CD14-positive monocyte (primary cell): ENCODE measurements at regions not wholly inside any gene's neighbourhood (a gene's known extent, or its start where the extent isn't known, plus 50 kb on each side); places are given as distances from the start of the nearest gene placed in this dataset.

Source experiments
- DNase-seq, 3 donors: peaks; one replicate each; pipeline ENCODE4 v3.0.0-alpha.2; 2011 to 2022
- H2AFZ ChIP-seq: 2 replicates; pipeline ENCODE4 v1.6.0; 2012; ENCODE audit warnings: mild to moderate bottlenecking, low read depth, low read length, inconsistent platforms; ENCODE audit not compliant: insufficient read depth, poor library complexity, severe bottlenecking
- H3K27ac ChIP-seq, 2 donors: 1 replicate in 1 of 2; 2 replicates in 1 of 2; pipeline ENCODE4 v1.5.1; 2012 to 2013; ENCODE audit warnings: low read length in 2 of 2, control low read depth in 1 of 2, inconsistent platforms in 1 of 2, low read depth in 1 of 2, mild to moderate bottlenecking in 1 of 2
- H3K27me3 ChIP-seq, 2 donors: one replicate each; pipeline versions ENCODE4 v1.6.0 to v1.6.1; 2011 to 2013; ENCODE audit warnings: low read length in 2 of 2; ENCODE audit not compliant: control insufficient read depth in 2 of 2, insufficient read depth in 2 of 2
- H3K36me3 ChIP-seq, 2 donors: replicated peaks in 1 of 2; 1 replicate in 1 of 2; 2 replicates in 1 of 2; pipeline versions ENCODE4 v1.5.1 to v1.6.1; 2012 to 2013; ENCODE audit warnings: low read length in 2 of 2, control low read depth in 1 of 2, inconsistent platforms in 1 of 2, mild to moderate bottlenecking in 1 of 2; ENCODE audit not compliant: insufficient read depth in 2 of 2, control insufficient read depth in 1 of 2
- H3K4me1 ChIP-seq, 2 donors: 1 replicate in 1 of 2; 2 replicates in 1 of 2; pipeline versions ENCODE4 v1.5.1 to v1.6.1; 2012 to 2013; ENCODE audit warnings: low read length in 2 of 2, control low read depth in 1 of 2, inconsistent platforms in 1 of 2, mild to moderate bottlenecking in 1 of 2, moderate library complexity in 1 of 2; ENCODE audit not compliant: insufficient read depth in 2 of 2, control insufficient read depth in 1 of 2
- H3K4me2 ChIP-seq: replicated peaks from 2 replicates; pipeline ENCODE3; 2012; ENCODE audit warnings: low read length, moderate library complexity, mild to moderate bottlenecking; ENCODE audit not compliant: poor library complexity, severe bottlenecking; ENCODE audit errors: extremely low read depth
- H3K4me3 ChIP-seq, 3 experiments: fragments of 200-600 bp in 1 of 3; sonication (generic) in 1 of 3; replicated peaks in 1 of 3; 1 replicate in 2 of 3; 2 replicates in 1 of 3; pipeline ENCODE4 v1.5.1; 2011 to 2013; ENCODE audit warnings: low read length in 3 of 3, mild to moderate bottlenecking in 3 of 3, control low read depth in 2 of 3, low read depth in 2 of 3, inconsistent platforms in 1 of 3, moderate library complexity in 1 of 3
- H3K79me2 ChIP-seq: 2 replicates; pipeline ENCODE4 v1.6.0; 2012; ENCODE audit warnings: mild to moderate bottlenecking, control low read depth, inconsistent platforms, low read length, moderate library complexity; ENCODE audit not compliant: insufficient read depth
- H3K9ac ChIP-seq: 2 replicates; pipeline ENCODE4 v1.6.0; 2017; ENCODE audit warnings: low read length, mild to moderate bottlenecking; ENCODE audit not compliant: insufficient read depth, poor library complexity, severe bottlenecking
- H3K9me3 ChIP-seq, 2 donors: replicated peaks in 1 of 2; 1 replicate in 1 of 2; 2 replicates in 1 of 2; pipeline versions ENCODE4 v1.5.1 to v1.6.1; 2012 to 2013; ENCODE audit warnings: low read length in 2 of 2, control low read depth in 1 of 2; ENCODE audit not compliant: control insufficient read depth in 1 of 2, insufficient read depth in 1 of 2
- H4K20me1 ChIP-seq: 2 replicates; pipeline ENCODE4 v1.6.0; 2012; ENCODE audit warnings: mild to moderate bottlenecking, low read length, control low read depth, moderate library complexity; ENCODE audit not compliant: insufficient read depth
- H3K27ac Mint-ChIP-seq, 7 donors: one replicate each; pipeline ENCODE4 v1.8.0; 2020; ENCODE audit warnings: mild to moderate bottlenecking in 7 of 7, mixed read lengths in 7 of 7, moderate library complexity in 6 of 7, inconsistent platforms in 2 of 7
- H3K27me3 Mint-ChIP-seq, 3 donors: one replicate each; pipeline ENCODE4 v1.8.0; 2021 to 2022; ENCODE audit warnings: low read depth in 3 of 3, mild to moderate bottlenecking in 3 of 3, mixed read lengths in 3 of 3, moderate library complexity in 3 of 3, inconsistent platforms in 1 of 3
- H3K36me3 Mint-ChIP-seq, 2 donors: one replicate each; pipeline ENCODE4 v1.8.0; 2020; ENCODE audit warnings: mixed read lengths in 2 of 2, inconsistent platforms in 1 of 2, mild to moderate bottlenecking in 1 of 2
- H3K4me1 Mint-ChIP-seq: one replicate; pipeline ENCODE4 v1.8.0; 2020; ENCODE audit warnings: mild to moderate bottlenecking, mixed read lengths
- H3K4me3 Mint-ChIP-seq, 2 donors: one replicate each; pipeline ENCODE4 v1.8.0; 2020; ENCODE audit warnings: mild to moderate bottlenecking in 2 of 2, mixed read lengths in 2 of 2, moderate library complexity in 1 of 2
- H3K9me3 Mint-ChIP-seq, 7 donors: one replicate each; pipeline ENCODE4 v1.8.0; 2020 to 2022; ENCODE audit warnings: mixed read lengths in 7 of 7, mild to moderate bottlenecking in 6 of 7, moderate library complexity in 6 of 7, inconsistent platforms in 2 of 7
- WGBS: methylation state at CpG from one replicate; pipeline ENCODE4 v1.1.5; 2013; ENCODE audit warnings: missing lambda C conversion rate; ENCODE audit not compliant: insufficient coverage; 5-methylcytosine and 5-hydroxymethylcytosine counted together
- intact Hi-C, 2 donors: fragments of 100-400 bp; cut with micrococcal nuclease; formaldehyde crosslinking; loops; one replicate each; pipeline versions ENCODE4 v1.15.0 to v1.15.1; 2023
- TF ChIP-seq, protein P1 (sequence below): fragments of 200-600 bp; IDR thresholded peaks from one replicate; pipeline ENCODE4 v1.8.0; 2022; ENCODE audit warnings: antibody characterized with exemption, mild to moderate bottlenecking

DNA sequence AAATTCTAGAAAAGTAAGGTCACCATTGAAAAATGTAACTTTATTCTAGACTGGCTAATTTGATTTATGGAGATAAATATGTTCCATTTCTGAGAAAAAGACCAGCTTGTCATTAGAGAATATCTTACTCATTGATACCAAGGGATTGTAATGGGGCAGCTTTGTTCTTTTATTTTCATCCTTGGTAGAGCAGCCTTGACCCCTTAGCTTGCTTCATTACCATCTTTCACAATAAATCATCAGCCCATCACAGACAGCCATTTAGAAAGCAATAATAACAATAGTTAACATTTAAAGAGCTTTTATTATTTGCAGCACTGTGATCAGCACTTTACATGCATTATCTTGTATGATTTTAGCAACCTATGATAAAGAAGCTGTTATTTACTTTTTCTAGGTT is 253.6 kb downstream of the C3orf38 start:
- no peak overlapping the region for H3K4me3 Mint-ChIP-seq
- peaks cover 0 to 3% (median 0%) of the 10 kb centered on the region in 7 donors for H3K9me3 Mint-ChIP-seq
- no peaks in the 10 kb centered on the region for H3K4me1 ChIP-seq
- DNase-seq: no peak
- no peak overlapping the region for H3K4me2 ChIP-seq
- H4K20me1 ChIP-seq: no peaks in the 10 kb centered on the region
- H3K27me3 ChIP-seq: no peaks in the 10 kb centered on the region
- H3K4me3 ChIP-seq: no peak overlapping the region
- no peaks in the 10 kb centered on the region for H3K4me1 Mint-ChIP-seq
- H3K79me2 ChIP-seq: no peaks in the 10 kb centered on the region
- intact Hi-C loops: no loop called here
- no peak overlapping the region for H2AFZ ChIP-seq
- TF ChIP-seq, protein P1, sequence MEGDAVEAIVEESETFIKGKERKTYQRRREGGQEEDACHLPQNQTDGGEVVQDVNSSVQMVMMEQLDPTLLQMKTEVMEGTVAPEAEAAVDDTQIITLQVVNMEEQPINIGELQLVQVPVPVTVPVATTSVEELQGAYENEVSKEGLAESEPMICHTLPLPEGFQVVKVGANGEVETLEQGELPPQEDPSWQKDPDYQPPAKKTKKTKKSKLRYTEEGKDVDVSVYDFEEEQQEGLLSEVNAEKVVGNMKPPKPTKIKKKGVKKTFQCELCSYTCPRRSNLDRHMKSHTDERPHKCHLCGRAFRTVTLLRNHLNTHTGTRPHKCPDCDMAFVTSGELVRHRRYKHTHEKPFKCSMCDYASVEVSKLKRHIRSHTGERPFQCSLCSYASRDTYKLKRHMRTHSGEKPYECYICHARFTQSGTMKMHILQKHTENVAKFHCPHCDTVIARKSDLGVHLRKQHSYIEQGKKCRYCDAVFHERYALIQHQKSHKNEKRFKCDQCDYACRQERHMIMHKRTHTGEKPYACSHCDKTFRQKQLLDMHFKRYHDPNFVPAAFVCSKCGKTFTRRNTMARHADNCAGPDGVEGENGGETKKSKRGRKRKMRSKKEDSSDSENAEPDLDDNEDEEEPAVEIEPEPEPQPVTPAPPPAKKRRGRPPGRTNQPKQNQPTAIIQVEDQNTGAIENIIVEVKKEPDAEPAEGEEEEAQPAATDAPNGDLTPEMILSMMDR: no peak
- no peak overlapping the region for H3K27ac Mint-ChIP-seq
- no peak overlapping the region for H3K27ac ChIP-seq
- peaks cover 0 to 3% of the 10 kb centered on the region in 2 donors for H3K9me3 ChIP-seq
- H3K27me3 Mint-ChIP-seq: no peaks in the 10 kb centered on the region
- no peaks in the 10 kb centered on the region for H3K36me3 Mint-ChIP-seq
- no peaks in the 10 kb centered on the region for H3K36me3 ChIP-seq
- H3K9ac ChIP-seq: no peak overlapping the region

DNA sequence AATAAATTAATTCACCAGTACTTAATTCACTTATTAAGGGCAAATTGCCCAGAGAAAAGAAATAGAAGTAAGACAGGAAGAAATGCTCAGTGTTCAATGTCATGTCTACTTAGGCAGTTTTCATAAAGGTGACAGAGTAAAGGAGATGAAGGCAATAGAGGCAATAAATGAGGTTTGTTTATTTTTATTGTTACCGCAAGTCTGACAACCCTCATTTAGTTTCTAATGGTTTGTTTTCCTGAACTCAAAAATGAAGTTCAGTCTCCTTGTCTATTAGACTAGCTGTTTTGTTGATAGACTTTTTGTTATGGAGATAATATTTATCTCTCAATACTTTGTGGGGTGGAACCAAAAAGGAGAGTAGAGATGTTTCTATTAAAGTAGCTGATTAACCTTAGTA is 258.3 kb downstream of the C3orf38 start:
- Histone ChIP-seq H3K27me3 (no peaks in the 10 kb centered on the region), H3K4me1 (no peaks in the 10 kb centered on the region), H4K20me1 (no peaks in the 10 kb centered on the region), H3K36me3 (no peaks in the 10 kb centered on the region), H3K9ac (no peak overlapping the region), H3K4me2 (no peak overlapping the region), H3K27ac (no peak overlapping the region), H3K4me3 (no peak overlapping the region), H2AFZ (no peak overlapping the region), H3K9me3 (peaks cover 0 to 3% of the 10 kb centered on the region in 2 donors), H3K79me2 (no peaks in the 10 kb centered on the region)
- Mint-ChIP-seq H3K4me3 (no peak overlapping the region), H3K27ac (no peak overlapping the region), H3K36me3 (no peaks in the 10 kb centered on the region), H3K4me1 (no peaks in the 10 kb centered on the region), H3K9me3 (peaks cover 0 to 3% (median 0%) of the 10 kb centered on the region in 7 donors), H3K27me3 (no peaks in the 10 kb centered on the region)
- TF ChIP-seq, protein P1: no peak
- WGBS: no CpG with 5 or more reads among the region's 1 CpG
- intact Hi-C loops: no loop called here
- no peak for DNase-seq
